Hindlimb muscle (tissue), 1 donor: ENCODE measurements at regions not wholly inside any gene's neighbourhood (a gene's known extent, or its start where the extent isn't known, plus 50 kb on each side); places are given as distances from the start of the nearest gene placed in this dataset.
"Not testable (repeated sequence)": the region's sequence is repeated elsewhere in the genome, so short reads cannot be mapped to it uniquely, and the experiment has no call there.

Experiments
- DNase-seq: peaks from one replicate; pipeline ENCODE4 v3.0.0-alpha.2; 2013

DNA sequence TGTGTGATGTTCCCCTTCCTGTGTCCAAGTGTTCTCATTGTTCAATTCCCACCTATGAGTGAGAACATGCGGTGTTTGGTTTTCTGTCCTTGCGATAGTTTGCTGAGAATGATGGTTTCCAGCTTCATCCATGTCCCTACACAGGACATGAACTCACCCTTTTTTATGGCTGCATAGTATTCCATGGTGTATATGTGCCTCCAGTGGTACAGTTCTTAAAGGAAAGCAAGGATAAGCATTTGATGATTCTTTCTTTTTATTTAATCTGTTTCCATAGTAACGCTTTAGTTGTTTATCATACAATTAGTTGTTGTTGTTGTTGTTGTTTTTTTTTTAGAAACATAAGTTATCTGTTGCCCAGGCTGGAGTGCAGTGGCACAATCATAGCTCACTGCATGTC lies 133.1 kb downstream of the TSEN15 start:
- not testable (repeated sequence) for DNase-seq

DNA sequence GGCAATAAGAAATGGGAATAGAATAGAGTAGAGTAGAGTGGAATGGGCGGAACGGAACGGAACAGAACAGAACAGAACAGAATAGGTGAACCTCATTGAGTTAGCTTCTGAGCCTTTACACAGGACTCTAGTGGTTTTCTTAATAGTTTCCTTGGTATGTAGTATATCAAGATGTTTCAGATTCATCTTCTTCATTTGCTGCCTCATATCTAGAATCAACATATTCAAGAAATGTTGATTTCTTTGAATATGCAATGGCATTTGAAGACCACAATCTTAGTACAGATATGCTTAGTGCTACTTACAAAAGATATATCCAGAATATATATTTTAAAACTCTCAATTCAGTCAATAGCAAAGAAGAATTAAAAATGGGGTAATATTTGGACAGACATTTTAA lies 133.8 kb downstream of the TSEN15 start:
- no peak for DNase-seq

DNA sequence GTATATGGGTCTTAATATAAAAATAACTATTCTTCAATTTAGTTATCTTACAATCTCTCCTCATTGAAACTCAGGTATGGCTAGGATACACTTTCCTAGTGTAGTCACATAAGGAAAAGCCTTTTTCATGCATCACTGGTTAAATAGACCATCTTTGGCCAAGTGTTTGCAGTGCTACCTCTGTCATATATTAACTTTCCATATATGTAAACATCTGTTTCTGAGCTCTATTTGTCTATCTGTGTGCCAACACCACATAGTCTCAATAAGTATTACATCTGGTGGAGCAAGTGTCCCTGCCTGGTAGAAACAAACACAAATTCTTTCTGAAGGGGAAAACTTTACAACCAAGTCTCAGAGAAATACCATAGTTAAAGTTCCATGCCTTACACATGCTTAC lies 134.6 kb downstream of the TSEN15 start:
- no peak for DNase-seq

- no peak for DNase-seq
These were observed 135.6 kb downstream of the TSEN15 start for GRCh38 chr1:184187097-184187496.

- DNase-seq: no peak
These were observed 136.5 kb downstream of the TSEN15 start for GRCh38 chr1:184188037-184188436.

DNA sequence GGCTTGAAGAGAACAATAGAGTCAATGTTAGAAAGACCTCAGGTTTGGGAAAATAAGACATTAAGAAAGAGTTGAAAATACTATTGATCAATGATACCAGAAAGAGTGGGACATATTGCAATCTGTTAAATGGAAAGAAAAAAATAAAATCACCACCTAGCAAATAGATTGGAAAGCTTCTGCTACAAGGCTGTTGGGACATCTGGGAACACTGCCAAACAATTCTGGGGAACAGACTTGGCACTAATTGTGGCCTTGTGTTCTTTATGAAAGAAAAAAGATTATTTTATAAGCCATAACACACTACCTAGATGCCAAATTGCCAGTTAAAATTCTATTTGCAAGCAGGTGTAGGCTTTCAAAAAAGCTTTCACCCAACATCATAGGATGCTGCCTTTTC lies 137.8 kb downstream of the TSEN15 start:
- DNase-seq: no peak

DNA sequence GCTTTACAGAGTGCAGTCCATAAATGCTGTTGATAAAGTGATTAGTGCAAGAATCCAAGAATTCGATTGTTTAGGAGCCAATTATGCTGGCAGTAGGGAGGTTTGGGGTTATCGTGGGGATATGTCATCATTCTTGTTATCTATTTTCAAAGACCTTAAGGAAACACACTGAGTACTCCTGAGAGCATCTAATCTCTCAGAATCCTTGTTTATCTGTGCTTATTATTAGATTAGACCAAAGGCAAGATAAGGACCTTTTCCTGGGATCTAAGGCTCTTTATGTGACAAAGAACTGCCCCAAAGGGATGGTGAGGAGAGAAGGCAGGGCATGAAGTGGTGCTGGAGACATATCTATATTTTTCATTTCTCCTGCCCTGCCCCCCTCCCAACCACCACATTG lies 139.1 kb downstream of the TSEN15 start:
- no peak for DNase-seq

- peak; percentile 92 for DNase-seq
These were observed 139.7 kb downstream of the TSEN15 start for GRCh38 chr1:184191181-184191621.

GRCh38 chr1:184192796-184193195 lies 141.3 kb downstream of the TSEN15 start:
- DNase-seq: no peak

GRCh38 chr1:184193451-184193850 lies 141.9 kb downstream of the TSEN15 start:
- DNase-seq: no peak

DNA sequence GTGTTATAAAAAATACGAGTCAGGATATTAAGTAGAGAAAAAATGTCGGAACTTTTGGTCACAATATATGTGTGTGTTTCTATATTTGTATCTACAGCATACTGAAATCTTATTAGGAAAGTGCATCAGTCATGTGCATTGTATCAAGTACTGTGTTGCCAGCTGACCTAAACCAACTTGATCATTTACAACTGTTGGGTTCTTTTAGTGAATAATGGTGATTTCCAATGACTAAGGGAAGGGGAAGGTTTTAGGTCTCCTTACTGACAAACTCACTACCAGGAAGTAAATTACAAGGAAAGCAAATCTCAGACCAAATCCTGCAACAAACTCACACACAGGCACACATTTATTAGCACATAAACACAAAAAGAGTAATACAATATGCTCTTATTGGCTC lies 142.7 kb downstream of the TSEN15 start:
- DNase-seq: no peak

GRCh38 chr1:184195722-184196121 lies 144.2 kb downstream of the TSEN15 start:
- DNase-seq: not testable (repeated sequence)

GRCh38 chr1:184197831-184198230 lies 146.3 kb downstream of the TSEN15 start:
- no peak for DNase-seq

GRCh38 chr1:184199036-184199435 lies 147.5 kb downstream of the TSEN15 start:
- DNase-seq: no peak

DNA sequence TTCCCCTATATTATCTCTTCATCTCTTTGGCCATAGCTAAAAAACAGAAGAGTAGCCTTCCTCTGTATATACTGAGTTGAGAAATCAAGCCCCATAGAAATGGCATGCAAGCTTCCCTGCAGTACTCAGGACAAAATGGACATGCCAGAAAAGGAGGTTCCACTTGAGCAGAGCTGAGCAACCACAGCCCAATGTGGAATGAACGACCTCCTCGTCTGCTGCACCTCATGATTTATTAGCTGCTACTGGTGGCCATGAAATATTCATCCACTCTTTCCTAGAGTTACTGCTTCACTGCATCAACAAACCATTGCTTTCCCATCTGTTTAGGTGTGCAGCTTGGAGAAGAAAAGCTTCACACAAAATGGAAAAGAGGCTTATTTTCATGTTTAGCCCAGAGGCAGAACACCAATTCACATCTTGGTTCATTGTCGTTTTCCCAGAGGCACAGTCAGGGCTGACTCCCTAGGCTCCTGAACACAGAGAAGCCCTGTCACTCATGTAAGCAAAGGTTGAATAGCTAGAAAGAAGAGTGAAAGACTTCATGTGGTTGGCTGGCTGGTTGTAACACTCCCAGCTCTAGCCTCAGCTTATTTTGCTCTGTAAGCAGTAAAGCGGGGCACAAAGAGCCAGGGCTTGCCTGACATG lies 148.0 kb downstream of the TSEN15 start:
- no peak for DNase-seq

GRCh38 chr1:184208622-184209021 lies 157.1 kb downstream of the TSEN15 start:
- no peak for DNase-seq

DNA sequence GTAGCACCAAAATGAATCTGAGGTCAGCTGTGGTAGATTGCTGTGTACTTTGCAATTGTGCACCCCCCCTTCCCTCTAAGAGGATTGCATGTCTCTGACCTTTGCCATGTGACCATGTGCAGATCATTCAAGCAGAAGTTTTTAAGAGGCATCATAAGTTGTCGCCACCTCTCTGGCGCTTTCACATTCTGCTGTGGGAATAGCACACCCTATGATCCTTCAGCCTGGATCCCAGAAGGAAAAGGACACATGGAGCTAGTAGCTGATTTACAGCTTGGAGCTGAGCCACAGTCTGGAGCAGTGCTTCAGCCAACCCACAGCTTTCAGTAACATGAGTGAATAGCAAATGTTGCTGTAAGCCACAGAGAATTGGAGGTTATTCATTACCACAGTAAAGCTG lies 158.5 kb downstream of the TSEN15 start:
- DNase-seq: peak; percentile 26

DNA sequence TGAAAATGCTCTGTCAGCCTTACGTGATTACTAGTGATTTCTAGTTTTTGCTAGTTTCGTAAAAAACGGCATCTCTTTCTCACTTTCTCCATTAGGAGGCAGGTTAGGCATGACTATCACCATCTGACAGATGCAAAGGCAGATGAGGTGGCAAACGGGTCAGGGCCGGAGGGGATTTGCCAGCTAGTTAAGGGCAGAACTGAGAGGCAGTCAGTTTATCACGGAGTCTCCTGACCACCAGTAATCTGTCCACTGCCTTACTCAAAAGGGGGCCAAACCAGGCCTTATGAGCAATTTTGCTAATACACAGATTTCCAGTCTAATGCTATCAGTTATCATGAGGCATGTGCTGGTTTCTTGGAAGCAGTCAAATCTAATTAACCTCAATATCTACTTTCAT lies 159.3 kb downstream of the TSEN15 start:
- no peak for DNase-seq

DNA sequence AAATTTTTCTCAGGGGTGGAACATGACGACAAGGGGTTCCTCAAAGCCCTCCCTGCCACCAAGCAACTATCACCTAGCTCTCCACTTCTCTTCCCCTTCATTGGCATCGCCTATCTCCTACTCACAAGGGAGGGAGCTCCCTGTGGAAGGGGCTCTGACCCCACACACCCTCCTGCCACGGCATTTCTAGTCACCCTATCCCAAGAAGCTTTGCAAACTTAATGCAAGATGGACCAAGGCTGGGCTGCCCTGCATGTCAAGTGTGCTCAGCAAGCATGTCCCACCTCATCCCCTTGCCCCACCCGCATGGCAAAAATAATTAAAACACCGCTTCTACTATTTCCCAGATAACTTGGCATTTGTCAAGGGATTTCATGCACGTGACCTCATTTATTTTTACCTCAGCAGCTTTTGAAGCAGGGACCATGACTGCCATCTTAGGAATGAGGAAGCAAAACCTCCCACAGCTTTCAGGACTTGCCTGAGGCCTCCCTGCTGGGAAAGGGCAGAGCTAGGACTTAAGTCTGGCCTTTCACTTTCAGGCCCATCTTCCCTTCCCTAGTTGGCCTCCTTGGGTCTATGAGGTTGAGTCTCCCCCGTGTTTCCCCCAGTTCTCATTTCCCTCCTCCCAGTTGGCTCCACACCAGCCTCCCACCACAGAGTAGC lies 161.3 kb downstream of the TSEN15 start:
- DNase-seq: no peak

DNA sequence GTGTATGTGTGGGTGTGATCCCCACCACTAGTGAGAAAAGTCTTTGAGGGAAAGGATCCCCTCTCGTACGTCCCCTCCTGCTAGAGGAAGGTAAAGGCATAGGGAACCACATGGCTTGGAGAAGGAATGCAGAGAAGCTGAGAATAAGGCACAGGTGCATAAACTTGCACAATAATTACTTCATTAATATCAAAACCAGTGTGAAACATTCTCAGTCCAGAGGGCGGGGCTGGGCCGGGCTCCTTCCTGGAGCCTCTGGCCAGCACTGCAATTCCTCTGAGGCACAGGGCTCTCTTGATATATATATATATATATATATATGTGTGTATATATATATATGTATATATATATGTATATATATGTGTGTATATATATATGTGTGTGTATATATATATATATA lies 162.6 kb downstream of the TSEN15 start:
- no peak for DNase-seq

DNA sequence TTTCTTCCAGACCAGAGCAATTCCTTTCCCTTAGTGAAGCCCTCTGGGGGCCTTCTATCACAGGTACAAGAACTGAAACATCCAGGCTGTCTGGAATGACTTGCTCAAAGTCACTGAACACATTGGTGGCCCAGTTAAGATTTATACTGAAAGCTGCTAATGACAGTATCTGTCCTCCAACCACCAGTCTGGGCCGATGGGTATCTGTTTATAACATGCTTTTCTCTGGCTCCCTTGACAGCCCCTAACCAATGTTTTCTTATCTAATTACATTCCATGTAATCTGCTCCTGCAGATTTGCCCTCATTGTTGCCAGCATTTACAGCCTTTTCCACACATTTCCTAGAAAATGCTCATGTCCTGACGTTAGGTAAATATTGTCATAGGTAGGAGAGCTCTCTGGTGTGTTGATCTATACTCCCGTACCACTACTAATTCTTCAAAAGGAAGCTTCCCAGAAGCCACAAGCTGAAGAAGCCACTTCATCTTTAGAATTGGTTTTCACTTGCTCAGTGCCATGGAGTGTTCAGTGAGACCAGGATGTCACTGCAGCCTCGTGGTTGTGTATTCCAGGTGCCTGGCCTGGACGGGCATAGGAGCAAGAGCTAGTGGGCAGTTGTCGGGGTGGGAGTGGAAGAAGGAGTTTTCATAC lies 163.9 kb downstream of the TSEN15 start:
- DNase-seq: no peak

DNA sequence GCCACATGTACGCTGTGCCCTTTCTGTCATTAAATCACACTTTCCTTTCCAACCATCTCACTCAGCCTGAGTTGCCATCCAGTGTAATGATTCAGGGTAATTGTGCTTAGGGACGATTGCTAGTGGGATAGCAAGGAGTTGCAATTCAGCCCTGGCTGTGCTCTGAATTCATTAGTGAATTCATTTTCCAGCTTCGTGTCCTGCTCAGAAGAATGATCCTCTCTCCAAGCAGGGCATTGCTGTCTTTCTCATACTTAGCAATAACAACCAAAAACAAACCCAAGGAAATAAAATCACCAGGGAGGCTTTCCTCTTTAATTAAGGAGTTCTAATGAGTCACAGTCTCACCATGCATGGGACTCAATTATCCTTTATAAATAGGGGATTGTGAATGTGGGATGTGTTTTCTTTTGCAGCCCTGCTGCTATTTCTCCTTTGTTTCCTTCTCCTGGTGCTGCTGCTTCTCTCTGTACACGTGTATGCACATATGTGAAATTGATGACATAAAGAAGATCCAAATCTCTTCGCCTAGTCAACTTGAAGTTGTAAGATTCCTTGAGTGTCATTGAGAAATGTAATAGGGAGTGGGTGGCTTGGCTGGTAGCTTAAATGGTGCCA lies 167.0 kb downstream of the TSEN15 start:
- no peak for DNase-seq

GRCh38 chr1:184219414-184219813 lies 167.4 kb upstream of the C1orf21 start:
- no peak for DNase-seq

- DNase-seq: no peak
These were observed 166.9 kb upstream of the C1orf21 start for GRCh38 chr1:184219883-184220282.
